ENCODE measurements at regions not wholly inside any gene's neighbourhood (a gene's known extent, or its start where the extent isn't known, plus 50 kb on each side); places are given as distances from the start of the nearest gene placed in this dataset.
"Not testable (repeated sequence)": the region's sequence is repeated elsewhere in the genome, so short reads cannot be mapped to it uniquely, and the experiment has no call there.

DNA sequence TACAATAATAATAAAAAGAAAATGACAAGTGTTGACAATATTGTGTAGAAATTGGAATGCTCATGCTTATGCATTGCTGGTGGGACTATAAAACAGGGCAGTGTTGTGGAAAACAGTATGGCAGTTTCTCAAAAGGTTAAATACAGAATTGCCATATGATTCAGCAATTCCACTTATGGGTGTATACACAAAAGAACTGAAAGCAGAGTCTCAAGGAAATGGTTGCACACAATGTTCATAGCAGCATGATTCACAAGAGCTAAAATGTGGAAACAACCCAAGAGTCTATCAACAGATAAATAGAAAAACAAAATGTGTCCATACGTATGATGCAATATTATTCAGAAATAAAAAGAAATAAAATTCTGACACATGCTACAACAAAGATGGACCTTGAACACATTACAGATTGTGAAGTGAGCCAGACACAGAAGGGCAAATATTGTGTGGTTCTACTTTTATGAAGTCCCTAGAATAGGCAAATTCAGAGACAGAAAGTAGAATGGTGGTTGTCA is 64.8 kb upstream of the GRM8 start:
- peak; percentile 95 for ATAC-seq
- no peak for DNase-seq
- no peaks in the 10 kb centered on the region for H3K4me1 ChIP-seq (ENCODE audit: low read depth)
- no peaks in the 10 kb centered on the region for H3K9me3 ChIP-seq
- H3K36me3 ChIP-seq (ENCODE audit: low read depth), result no peaks in the 10 kb centered on the region
- intact Hi-C loops (cut with DNase I, micrococcal nuclease), result no loop called here
- H3K4me3 ChIP-seq, result no peak overlapping the region
- TF ChIP-seq, protein P1, sequence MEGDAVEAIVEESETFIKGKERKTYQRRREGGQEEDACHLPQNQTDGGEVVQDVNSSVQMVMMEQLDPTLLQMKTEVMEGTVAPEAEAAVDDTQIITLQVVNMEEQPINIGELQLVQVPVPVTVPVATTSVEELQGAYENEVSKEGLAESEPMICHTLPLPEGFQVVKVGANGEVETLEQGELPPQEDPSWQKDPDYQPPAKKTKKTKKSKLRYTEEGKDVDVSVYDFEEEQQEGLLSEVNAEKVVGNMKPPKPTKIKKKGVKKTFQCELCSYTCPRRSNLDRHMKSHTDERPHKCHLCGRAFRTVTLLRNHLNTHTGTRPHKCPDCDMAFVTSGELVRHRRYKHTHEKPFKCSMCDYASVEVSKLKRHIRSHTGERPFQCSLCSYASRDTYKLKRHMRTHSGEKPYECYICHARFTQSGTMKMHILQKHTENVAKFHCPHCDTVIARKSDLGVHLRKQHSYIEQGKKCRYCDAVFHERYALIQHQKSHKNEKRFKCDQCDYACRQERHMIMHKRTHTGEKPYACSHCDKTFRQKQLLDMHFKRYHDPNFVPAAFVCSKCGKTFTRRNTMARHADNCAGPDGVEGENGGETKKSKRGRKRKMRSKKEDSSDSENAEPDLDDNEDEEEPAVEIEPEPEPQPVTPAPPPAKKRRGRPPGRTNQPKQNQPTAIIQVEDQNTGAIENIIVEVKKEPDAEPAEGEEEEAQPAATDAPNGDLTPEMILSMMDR (IDR thresholded peaks at IDR 0.05), result no peak

DNA sequence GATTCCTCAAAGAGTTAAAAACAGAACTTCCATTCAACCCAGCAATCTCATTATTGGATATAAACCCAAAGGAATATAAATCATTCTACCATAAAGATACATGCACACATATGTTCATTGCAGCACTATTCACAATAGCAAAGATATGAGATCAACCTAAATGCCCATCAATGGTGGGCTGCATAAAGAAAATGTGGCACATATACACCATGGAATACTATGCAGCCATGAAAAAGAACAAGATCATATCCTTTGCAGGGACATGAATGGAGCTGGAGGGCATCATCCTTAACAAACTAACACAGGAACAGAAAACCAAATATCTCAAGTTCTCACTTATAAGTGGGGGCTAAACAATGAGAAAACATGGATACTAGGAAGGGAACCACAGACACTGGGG is 64.1 kb upstream of the GRM8 start:
- H3K9me3 ChIP-seq; ATAC-seq; intact Hi-C loops (cut with DNase I, micrococcal nuclease); H3K36me3 ChIP-seq (ENCODE audit: low read depth); H3K4me1 ChIP-seq (ENCODE audit: low read depth); H3K4me3 ChIP-seq; DNase-seq: not testable (repeated sequence)

DNA sequence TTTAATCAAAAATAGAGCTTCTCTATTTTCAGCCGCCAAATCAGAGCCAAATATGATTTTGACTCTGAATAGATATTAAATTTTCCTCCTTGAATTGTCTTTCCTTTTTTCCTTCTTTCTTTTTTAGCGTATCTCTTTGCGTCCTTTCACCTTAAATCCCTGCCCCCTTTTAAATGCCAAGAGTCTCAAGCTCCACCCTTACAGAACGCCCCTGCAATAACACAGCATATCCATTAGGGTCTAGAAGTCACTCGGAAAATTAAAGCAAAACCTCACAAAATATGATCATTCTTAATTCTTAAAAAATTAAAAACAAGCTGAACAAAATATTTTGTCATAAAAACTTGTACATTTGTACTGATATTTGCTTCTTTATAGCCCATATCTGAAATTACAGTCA is 51.3 kb upstream of the GRM8 start:
- H3K36me3 ChIP-seq (ENCODE audit: low read depth), result no peaks in the 10 kb centered on the region
- TF ChIP-seq, protein P1 (IDR thresholded peaks at IDR 0.05), result no peak
- no peaks in the 10 kb centered on the region for H3K4me1 ChIP-seq (ENCODE audit: low read depth)
- no peak for DNase-seq
- ATAC-seq, result no peak
- H3K9me3 ChIP-seq, result peaks cover 3% of the 10 kb centered on the region
- intact Hi-C loops (cut with DNase I, micrococcal nuclease), result no loop called here
- no peak overlapping the region for H3K4me3 ChIP-seq

DNA sequence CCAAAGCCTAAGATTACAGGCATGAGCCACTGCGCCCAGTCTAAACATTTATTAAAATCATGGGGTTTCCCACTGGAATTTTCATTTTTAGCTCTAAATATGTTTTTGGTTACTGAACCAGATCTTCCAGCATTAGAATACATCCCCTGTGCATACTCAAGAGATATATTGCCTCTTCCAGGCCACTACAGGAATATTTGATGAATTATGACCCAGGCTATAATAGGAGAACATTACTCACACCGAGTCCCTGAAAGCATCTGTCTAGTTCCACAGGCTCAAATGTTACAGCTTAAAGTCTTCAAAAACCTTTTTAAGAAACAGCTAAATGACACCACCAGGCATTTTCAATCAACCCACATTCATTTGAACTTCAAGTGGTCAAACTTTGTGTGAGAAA is 50.4 kb upstream of the GRM8 start:
- intact Hi-C loops (cut with DNase I, micrococcal nuclease), result no loop called here
- peaks cover 3% of the 10 kb centered on the region for H3K9me3 ChIP-seq
- DNase-seq, result no peak

More for the DNA sequence above, 50.4 kb upstream of the GRM8 start:
- TF ChIP-seq, protein P1 (IDR thresholded peaks at IDR 0.05), result no peak
- ATAC-seq, result no peak
- Histone ChIP-seq H3K4me3 (no peak overlapping the region), H3K4me1 (ENCODE audit: low read depth) (no peaks in the 10 kb centered on the region), H3K36me3 (ENCODE audit: low read depth) (no peaks in the 10 kb centered on the region)

All from mucosa of descending colon (tissue), 3 donors.